GM23338 (cell line): ENCODE measurements at regions not wholly inside any gene's neighbourhood (a gene's known extent, or its start where the extent isn't known, plus 50 kb on each side); places are given as distances from the start of the nearest gene placed in this dataset.

Experiments
- ATAC-seq: fragments of 200-7000 bp; cut with Tn5 transposase; 3 replicates; pipeline ENCODE4 v1.9.1; 2020
- DNase-seq: peaks from one replicate; pipeline ENCODE4 v3.0.0-alpha.2; 2015; ENCODE audit warnings: low spot score
- H2AFZ ChIP-seq: fragments of 200-600 bp; sonication (generic); 2 replicates; pipeline ENCODE4 v1.8.0; 2016; ENCODE audit warnings: antibody characterized with exemption, mild to moderate bottlenecking, moderate library complexity
- H3F3A ChIP-seq: fragments of 200-600 bp; sonication (generic); replicated peaks from 2 replicates; pipeline ENCODE4 v1.8.0; 2017; ENCODE audit warnings: antibody characterized with exemption, mixed run types, low read depth
- H3K27ac ChIP-seq: fragments of 200-600 bp; sonication (generic); 2 replicates; pipeline ENCODE4 v1.6.1; 2016; ENCODE audit warnings: low read depth
- H3K27me3 ChIP-seq: fragments of 200-600 bp; sonication (generic); 2 replicates; pipeline ENCODE4 v1.8.0; 2016; ENCODE audit warnings: mild to moderate bottlenecking, mixed run types, moderate library complexity; ENCODE audit not compliant: insufficient read depth
- H3K36me3 ChIP-seq: fragments of 200-600 bp; sonication (generic); 2 replicates; pipeline ENCODE4 v1.8.0; 2016; ENCODE audit warnings: mild to moderate bottlenecking; ENCODE audit not compliant: insufficient read depth
- H3K4me1 ChIP-seq: fragments of 200-600 bp; sonication (generic); 2 replicates; pipeline ENCODE4 v1.8.0; 2016; ENCODE audit warnings: mild to moderate bottlenecking, moderate library complexity; ENCODE audit not compliant: insufficient read depth
- H3K4me2 ChIP-seq: fragments of 200-600 bp; sonication (generic); 2 replicates; pipeline ENCODE4 v1.7.1; 2017; ENCODE audit warnings: mixed run types
- H3K4me3 ChIP-seq: fragments of 200-600 bp; sonication (generic); 2 replicates; pipeline ENCODE4 v1.6.1; 2016; ENCODE audit warnings: mixed run types
- H3K79me2 ChIP-seq: fragments of 200-600 bp; sonication (generic); replicated peaks from 2 replicates; pipeline ENCODE4 v1.8.0; 2017; ENCODE audit warnings: mild to moderate bottlenecking; ENCODE audit not compliant: insufficient read depth
- H3K9me2 ChIP-seq: fragments of 200-600 bp; sonication (generic); 2 replicates; pipeline ENCODE4 v1.8.0; 2017; ENCODE audit not compliant: insufficient read depth
- H4K20me1 ChIP-seq: fragments of 200-600 bp; sonication (generic); replicated peaks from 2 replicates; pipeline ENCODE4 v1.8.0; 2017; ENCODE audit warnings: mild to moderate bottlenecking; ENCODE audit not compliant: insufficient read depth
- H3K27ac Mint-ChIP-seq: 2 replicates; pipeline ENCODE4 v1.8.0; 2020; ENCODE audit warnings: inconsistent platforms, mild to moderate bottlenecking, moderate library complexity, mixed read lengths
- H3K27me3 Mint-ChIP-seq: 3 replicates; pipeline ENCODE4 v1.8.0; 2022; ENCODE audit warnings: low read depth, mild to moderate bottlenecking, moderate library complexity, mixed read lengths, inconsistent platforms; ENCODE audit not compliant: insufficient read depth, poor library complexity
- H3K36me3 Mint-ChIP-seq: 3 replicates; pipeline ENCODE4 v1.8.0; 2021; ENCODE audit warnings: low read depth, mild to moderate bottlenecking, inconsistent platforms, moderate library complexity, mixed read lengths
- H3K4me1 Mint-ChIP-seq: 3 replicates; pipeline ENCODE4 v1.8.0; 2020; ENCODE audit warnings: mild to moderate bottlenecking, inconsistent platforms, mixed read lengths
- H3K4me3 Mint-ChIP-seq: 3 replicates; pipeline ENCODE4 v1.8.0; 2021; ENCODE audit warnings: moderate library complexity, mild to moderate bottlenecking, inconsistent platforms, mixed read lengths
- H3K9me3 Mint-ChIP-seq: 3 replicates; pipeline ENCODE4 v1.8.0; 2020; ENCODE audit warnings: moderate library complexity, mild to moderate bottlenecking, inconsistent platforms, mixed read lengths
- CREB1 ChIP-seq: fragments of 250-450 bp; sonication (Bioruptor Pico); IDR thresholded peaks from 2 replicates; pipeline ENCODE4 v1.5.0; 2020; ENCODE audit warnings: low read depth, mild to moderate bottlenecking, moderate library complexity
- CTCF ChIP-seq, 2 experiments: fragments of 200-600 bp in 1 of 2; sonication (generic) in 1 of 2; conservative IDR thresholded peaks; 2 replicates each; pipeline versions ENCODE4 v1.5.1 to v1.6.1; 2016 to 2017; ENCODE audit warnings: antibody characterized with exemption in 2 of 2, low read depth in 2 of 2, mild to moderate bottlenecking in 2 of 2, moderate library complexity in 1 of 2
- ETS1 ChIP-seq: IDR thresholded peaks from 2 replicates; pipeline ENCODE4 v1.6.1; 2016; ENCODE audit warnings: antibody characterized with exemption
- EZH2 ChIP-seq: fragments of 200-600 bp; sonication (generic); IDR thresholded peaks from one replicate; pipeline ENCODE4 v1.8.0; 2017; ENCODE audit warnings: antibody characterized with exemption, mild to moderate bottlenecking, low read depth; ENCODE audit not compliant: unreplicated experiment
- EZH2phosphoT487 ChIP-seq: fragments of 200-600 bp; sonication (generic); IDR thresholded peaks from one replicate; pipeline ENCODE4 v1.8.1; 2018; ENCODE audit warnings: antibody characterized with exemption; ENCODE audit not compliant: unreplicated experiment
- JUNB ChIP-seq: IDR thresholded peaks from one replicate; pipeline ENCODE4 v1.6.1; 2016; ENCODE audit warnings: antibody characterized with exemption; ENCODE audit not compliant: unreplicated experiment
- NANOG ChIP-seq: IDR thresholded peaks from 2 replicates; pipeline ENCODE4 v1.6.1; 2016; ENCODE audit warnings: antibody characterized with exemption, borderline replicate concordance
- POLR2AphosphoS5 ChIP-seq: IDR thresholded peaks from 2 replicates; pipeline ENCODE4 v1.6.1; 2016; ENCODE audit warnings: antibody characterized with exemption, low read depth
- REST ChIP-seq: IDR thresholded peaks from one replicate; pipeline ENCODE4 v1.6.1; 2018; ENCODE audit warnings: antibody characterized with exemption; ENCODE audit not compliant: unreplicated experiment
- STAT1 ChIP-seq: IDR thresholded peaks from one replicate; pipeline ENCODE4 v1.6.1; 2016; ENCODE audit warnings: antibody characterized with exemption; ENCODE audit not compliant: unreplicated experiment
- ZNF114 ChIP-seq: fragments of 250-450 bp; sonication (Bioruptor Pico); IDR thresholded peaks from 2 replicates; pipeline ENCODE4 v1.5.0; 2020; ENCODE audit warnings: mild to moderate bottlenecking, moderate library complexity
- ZNF331 ChIP-seq: fragments of 250-450 bp; sonication (Bioruptor Pico); IDR thresholded peaks from 2 replicates; pipeline ENCODE4 v1.5.0; 2020; ENCODE audit warnings: low read depth, mild to moderate bottlenecking, moderate library complexity
- ZNF462 ChIP-seq: fragments of 250-450 bp; sonication (Bioruptor Pico); IDR thresholded peaks from 2 replicates; pipeline ENCODE4 v1.5.0; 2020; ENCODE audit warnings: mild to moderate bottlenecking, moderate library complexity

GRCh38 chr15:97712530-97712929, 248.0 kb upstream of the ARRDC4 start:
- ATAC-seq (no peak), DNase-seq (no peak)
- no peaks in the 10 kb centered on the region for H3F3A ChIP-seq
- H3K4me2 ChIP-seq = no peak overlapping the region
- no peaks in the 10 kb centered on the region for H3K4me1 Mint-ChIP-seq
- no peaks in the 10 kb centered on the region for H3K27me3 ChIP-seq
- no peak overlapping the region for H3K4me3 ChIP-seq
- H3K36me3 ChIP-seq = no peaks in the 10 kb centered on the region
- no peak overlapping the region for H3K27ac Mint-ChIP-seq
- no peaks in the 10 kb centered on the region for H3K4me1 ChIP-seq
- no peaks in the 10 kb centered on the region for H3K79me2 ChIP-seq
- peaks cover 2% of the 10 kb centered on the region; the same call in 1 of the 2 replicates for H3K9me2 ChIP-seq
- no peak overlapping the region for H3K27ac ChIP-seq
- H3K4me3 Mint-ChIP-seq = no peak overlapping the region
- TF ChIP-seq CTCF (conservative IDR thresholded peaks at IDR 0.05; ENCODE audit: low read depth in 2 of 2) (no peak), NANOG (no peak), CREB1 (CRISPR knock-in tag) (no peak), REST (no peak), JUNB (no peak), ZNF331 (no peak), POLR2AphosphoS5 (no peak), ZNF462 (no peak), ETS1 (no peak), STAT1 (no peak), EZH2 (no peak), EZH2phosphoT487 (no peak), ZNF114 (CRISPR knock-in tag) (no peak)
- no peaks in the 10 kb centered on the region for H4K20me1 ChIP-seq
- no peaks in the 10 kb centered on the region for H3K36me3 Mint-ChIP-seq
- H3K9me3 Mint-ChIP-seq = no peaks in the 10 kb centered on the region
- no peak overlapping the region for H2AFZ ChIP-seq
- H3K27me3 Mint-ChIP-seq = no peaks in the 10 kb centered on the region
